ENCODE measurements at regions not wholly inside any gene's neighbourhood (a gene's known extent, or its start where the extent isn't known, plus 50 kb on each side); places are given as distances from the start of the nearest gene placed in this dataset.
A peak's percentile ranks its signal among the peaks of the same experiment; 100 is the strongest.

GRCh38 chr11:39294648-39295047 lies 2164.8 kb downstream of the LRRC4C start:
- DNase-seq (ENCODE audit: low spot score) = no peak

DNA sequence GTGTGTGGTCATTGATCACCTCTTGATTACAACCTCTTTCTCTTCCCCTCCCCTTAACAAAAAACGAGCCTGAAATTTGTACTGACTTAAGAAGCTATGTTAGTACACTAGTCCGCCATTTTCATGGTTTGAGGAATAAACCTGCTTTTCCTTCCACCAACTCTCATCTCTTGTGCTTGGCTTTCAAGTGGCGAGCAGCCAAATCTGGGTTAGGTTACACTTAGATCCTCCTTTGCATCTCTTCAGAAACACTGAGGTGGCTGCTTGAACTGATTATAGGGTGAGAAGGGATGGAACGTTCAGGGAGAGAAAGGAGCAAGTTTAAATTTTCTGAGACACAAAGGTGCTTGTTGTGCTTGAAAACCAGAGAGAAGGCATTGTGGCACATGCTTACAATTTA lies 2171.4 kb downstream of the LRRC4C start:
- DNase-seq (ENCODE audit: low spot score) = no peak

DNA sequence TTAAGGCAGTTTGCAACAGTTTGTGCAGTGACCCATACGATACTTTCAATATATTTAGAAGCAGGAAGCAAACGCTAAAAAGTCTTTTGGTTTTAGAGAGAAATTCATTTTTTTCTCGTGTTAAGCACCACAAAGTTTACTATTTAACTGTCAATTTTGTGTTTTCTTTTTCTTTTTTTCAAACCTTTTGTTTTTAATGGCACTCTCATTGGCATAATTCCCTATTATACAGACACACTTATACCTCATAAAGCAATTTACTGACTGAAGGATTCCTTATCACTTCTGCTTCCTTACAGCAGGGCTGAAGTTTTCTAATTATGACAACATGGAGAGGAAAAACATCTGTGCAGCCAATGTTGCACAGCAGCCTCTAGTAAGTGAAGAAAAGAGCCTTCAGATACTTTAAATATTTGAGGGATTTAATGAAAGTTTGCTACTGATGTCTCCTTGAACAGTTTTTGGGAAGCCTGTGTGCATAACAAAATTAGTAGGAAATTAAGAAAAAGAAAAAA lies 2191.2 kb downstream of the LRRC4C start:
- no peak for DNase-seq (ENCODE audit: low spot score)

GRCh38 chr11:39255648-39256047 lies 2203.8 kb downstream of the LRRC4C start:
- DNase-seq (ENCODE audit: low spot score) = no peak

- no peak for DNase-seq (ENCODE audit: low spot score)
These were observed 2209.7 kb downstream of the LRRC4C start for GRCh38 chr11:39249566-39250365.

- DNase-seq (ENCODE audit: low spot score) = no peak
These were observed 2211.8 kb downstream of the LRRC4C start for GRCh38 chr11:39247570-39248137.

DNA sequence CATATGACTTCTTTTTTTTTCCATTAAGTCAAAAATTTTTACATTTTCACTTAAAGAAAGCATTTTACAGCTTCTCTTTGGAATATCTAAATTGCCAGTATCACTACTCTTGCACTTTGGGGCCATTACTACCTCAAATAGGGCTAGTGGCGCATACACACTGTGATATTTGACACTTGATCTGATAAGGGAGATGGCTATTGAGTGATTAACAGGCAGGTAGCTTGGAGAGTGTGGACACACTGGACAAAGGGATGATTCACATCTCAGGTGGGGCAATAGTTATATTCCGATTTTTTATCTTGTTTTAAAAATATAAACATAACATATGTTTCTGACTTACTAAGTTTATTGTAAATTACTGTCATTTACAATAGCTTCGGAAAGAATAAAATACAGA lies 2219.9 kb downstream of the LRRC4C start:
- DNase-seq (ENCODE audit: low spot score) = no peak

GRCh38 chr11:39236916-39237315 lies 2222.5 kb downstream of the LRRC4C start:
- DNase-seq (ENCODE audit: low spot score) = no peak

DNA sequence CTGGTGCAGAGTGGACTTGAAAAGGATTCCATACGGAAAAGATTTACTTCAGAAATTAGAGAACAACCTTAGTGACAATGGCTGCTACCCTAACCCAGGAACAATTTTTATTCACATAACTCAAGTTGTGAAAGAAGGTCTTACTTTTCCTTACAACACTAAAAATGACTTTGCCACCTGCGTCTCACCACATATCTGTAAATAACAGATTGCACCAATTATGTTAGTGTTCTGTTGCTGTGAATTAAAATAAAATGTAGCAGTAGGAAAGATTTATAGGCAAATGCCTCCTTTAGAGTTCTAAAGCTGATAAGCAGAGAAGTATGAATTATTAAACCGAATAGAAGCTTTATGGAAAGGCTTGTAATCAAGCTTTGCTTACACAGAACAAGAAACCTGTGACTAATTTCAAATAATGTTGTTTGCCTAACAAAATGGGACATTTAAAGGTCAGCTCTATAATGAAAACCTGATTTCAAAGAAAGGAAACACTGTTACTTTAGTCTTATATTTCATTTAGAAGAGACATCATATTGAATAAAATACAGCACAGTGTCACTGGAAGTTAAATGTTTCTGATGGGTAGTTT lies 2237.8 kb downstream of the LRRC4C start:
- no peak for DNase-seq (ENCODE audit: low spot score)

DNA sequence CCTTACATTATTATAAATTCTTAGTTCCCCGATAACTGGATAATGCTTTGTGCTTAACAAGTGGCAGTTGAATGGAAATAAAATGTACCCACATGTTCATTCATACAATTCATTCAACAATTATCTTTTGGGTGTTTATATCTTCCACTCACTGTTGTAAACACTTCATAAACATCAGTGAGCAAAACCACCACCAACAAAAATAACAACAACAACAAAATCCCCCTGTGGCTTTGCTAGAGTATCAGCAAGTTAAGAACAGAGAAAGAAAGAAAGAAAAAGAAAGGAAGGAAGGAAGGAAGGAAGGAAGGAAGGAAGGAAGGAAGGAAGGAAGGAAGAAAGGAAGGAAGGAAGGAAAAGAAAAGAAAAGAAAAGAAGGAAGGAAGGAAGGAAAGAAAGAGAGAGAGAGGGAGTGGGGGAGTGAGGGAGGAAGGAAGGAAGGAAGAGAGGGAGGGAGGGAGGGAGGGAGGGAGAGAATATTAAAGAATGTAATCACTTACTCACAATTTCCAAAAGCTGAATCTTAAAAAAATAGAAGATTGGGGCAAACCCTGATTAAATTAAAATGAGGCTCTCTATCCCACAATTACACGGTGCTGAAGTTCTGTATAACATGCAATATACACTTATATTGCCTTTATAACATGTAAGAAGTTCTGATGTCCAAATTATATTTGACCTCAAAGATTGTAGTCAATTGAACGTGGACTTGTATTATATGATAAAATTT lies 2238.8 kb downstream of the LRRC4C start:
- DNase-seq (ENCODE audit: low spot score) = no peak

DNA sequence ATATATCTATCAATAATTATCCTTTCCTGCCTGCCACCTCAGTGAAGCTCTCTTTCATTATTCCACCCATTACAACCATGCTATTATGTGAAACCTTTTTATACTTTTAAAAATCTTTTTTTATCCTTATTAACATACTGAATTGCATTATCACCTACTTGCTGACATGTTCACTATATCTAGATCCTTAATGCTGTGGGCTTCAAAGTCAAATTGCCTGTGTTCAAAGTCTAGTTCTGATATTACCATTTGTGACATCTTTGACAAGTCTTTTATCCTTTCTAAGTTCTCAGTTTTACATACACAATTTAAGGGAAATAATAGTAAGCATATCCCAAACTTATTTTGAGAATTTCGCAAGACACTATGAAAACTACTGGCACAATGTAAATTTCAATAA lies 2239.4 kb downstream of the LRRC4C start:
- no peak for DNase-seq (ENCODE audit: low spot score)

GRCh38 chr11:39209981-39210380 lies 2249.5 kb downstream of the LRRC4C start:
- DNase-seq (ENCODE audit: low spot score) = no peak

DNA sequence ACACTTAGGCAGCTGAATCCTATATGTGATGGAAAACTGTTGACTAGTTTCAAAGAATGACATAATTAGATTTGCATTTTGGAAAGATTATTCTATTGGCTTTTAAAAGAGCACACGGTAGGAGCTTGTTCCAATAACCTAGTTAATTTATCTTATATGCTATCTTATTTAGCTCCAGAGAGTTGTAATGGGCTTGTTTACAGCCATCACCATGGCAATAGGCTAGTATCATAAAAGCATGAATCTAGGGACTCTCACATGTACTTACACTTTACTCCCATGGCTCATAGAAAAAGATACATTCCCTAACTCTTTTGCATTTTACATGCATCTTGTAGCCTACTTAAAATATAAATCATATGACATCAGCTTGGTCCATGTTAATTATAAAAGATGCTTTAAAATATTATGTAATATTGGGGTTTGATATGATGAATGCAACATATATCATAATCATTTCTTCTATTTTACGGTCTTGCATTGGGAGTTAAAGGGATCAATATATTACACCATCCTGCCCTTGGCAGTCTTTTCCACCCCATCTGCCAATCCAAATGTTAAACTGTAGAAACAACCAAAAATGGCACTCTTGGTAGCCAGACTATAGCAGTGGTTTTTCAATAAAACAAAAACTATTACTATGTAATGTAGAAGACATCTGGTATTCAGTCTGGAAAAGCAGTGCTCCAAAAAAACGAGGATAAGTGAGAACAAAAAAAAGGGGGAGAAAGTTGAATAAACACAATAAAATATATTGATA lies 2254.0 kb downstream of the LRRC4C start:
- DNase-seq (ENCODE audit: low spot score) = no peak

DNA sequence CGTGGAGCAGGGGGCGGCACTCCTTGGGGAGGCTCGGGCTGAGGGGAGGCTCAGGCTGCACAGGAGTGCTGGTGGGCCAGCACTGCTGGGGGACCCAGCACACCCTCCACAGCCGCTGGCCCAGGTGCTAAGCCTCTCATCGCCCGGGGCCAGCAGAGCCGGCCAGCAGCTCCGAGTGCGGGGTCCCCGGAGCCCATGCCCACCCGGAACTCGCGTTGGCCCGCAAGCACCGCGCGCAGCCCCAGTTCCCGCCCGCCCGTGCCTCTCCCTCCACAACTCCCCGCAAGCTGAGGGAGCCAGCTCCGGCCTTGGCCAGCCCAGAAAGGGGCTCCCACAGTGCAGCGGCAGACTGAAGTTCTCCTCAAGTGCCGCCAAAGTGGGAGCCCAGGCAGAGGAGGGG lies 2266.8 kb downstream of the LRRC4C start:
- no peak for DNase-seq (ENCODE audit: low spot score)

GRCh38 chr11:39190751-39191150 lies 2268.7 kb downstream of the LRRC4C start:
- DNase-seq (ENCODE audit: low spot score) = no peak

GRCh38 chr11:39177678-39178077 lies 2281.8 kb downstream of the LRRC4C start:
- DNase-seq (ENCODE audit: low spot score) = no peak

DNA sequence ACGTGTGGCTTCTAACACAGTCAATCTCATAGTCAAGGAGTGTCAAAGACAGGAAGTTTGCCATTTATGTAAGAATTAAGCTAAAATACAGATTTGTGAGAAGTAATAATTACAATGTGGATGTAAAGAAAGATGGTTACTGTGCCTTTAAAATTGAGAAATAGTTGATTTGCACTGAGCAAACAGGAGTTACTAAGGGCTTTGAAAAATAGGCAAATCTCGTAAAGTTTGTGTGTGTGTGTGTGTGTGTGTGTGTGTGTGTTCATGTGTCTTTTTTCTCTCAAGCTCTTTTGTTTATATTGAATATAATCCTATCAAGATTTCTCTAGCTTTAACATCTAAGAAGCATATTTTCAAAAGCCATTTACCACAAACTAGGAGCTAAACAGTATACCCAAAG lies 2284.5 kb downstream of the LRRC4C start:
- no peak for DNase-seq (ENCODE audit: low spot score)

GRCh38 chr11:39174196-39174595 lies 2285.3 kb downstream of the LRRC4C start:
- no peak for DNase-seq (ENCODE audit: low spot score)

DNA sequence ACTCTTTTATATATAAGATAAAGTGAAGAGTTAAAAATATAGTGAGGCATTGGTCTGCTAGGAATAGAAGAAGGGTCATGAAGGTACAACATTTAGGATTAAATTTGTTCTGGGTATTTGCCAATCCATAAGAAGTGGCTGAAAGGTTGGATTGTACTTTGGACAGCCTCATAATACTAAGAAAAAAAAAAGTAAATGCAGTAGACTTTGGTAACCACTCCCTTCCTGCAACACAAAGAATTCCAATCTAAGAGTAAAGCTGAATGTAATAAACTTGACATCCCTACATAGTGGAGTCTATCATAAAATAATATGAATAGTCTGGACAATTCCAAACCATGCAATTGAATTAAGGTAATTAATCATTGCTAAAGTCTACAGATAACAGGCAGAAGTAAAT lies 2294.4 kb downstream of the LRRC4C start:
- DNase-seq (ENCODE audit: low spot score) = no peak

DNA sequence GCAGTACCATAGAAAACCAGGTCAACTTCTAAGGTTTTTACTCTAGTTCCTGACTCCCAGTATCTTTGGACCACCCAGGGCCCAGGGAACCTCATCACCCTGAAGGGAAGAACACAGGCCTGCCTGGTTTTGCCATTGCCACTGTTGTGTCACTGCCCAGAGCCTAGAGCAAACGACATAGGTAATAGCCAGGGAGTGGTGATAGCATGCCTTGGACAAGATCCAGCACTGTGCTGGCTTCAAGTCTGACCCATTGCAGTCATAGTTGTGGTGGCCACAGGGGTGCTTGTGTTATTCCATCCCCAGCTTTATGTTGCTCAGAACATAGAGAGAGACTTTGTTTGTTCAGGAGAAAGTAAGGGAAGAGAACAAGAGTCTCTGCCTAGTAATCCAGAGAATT lies 2310.2 kb downstream of the LRRC4C start:
- DNase-seq (ENCODE audit: low spot score) = peak; percentile 15

DNA sequence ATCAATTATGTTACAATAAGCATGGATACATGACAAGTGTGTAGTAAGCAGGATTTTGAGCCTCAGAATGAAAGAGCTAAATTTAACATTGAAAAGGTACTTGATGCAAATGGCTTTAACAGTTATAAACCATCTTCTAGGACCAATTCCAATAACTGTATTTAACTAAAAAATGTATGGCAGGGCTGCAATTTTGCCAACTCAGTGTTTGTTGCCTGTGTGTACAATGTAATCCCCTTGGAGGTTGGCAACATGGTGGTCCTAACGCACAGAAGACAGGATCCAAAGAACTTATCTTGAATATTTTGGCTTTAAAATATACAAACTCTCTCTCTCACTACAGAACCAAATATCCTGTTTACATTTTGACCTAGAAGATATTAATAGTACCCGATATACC lies 2314.1 kb downstream of the LRRC4C start:
- no peak for DNase-seq (ENCODE audit: low spot score)

All from mucosa of gallbladder (tissue), 1 donor.